Keratinocyte (primary cell): ENCODE measurements at regions not wholly inside any gene's neighbourhood (a gene's known extent, or its start where the extent isn't known, plus 50 kb on each side); places are given as distances from the start of the nearest gene placed in this dataset.

Source experiments
- EZH2 ChIP-seq: IDR thresholded peaks from one replicate; pipeline ENCODE4 v1.6.1; 2012; ENCODE audit warnings: inconsistent platforms, mild to moderate bottlenecking, low read length, moderate library complexity
- TF ChIP-seq, protein P1 (sequence below), 3 experiments: IDR thresholded peaks in 1 of 3; conservative IDR thresholded peaks in 1 of 3; optimal IDR thresholded peaks in 1 of 3; 2 replicates in 2 of 3; 3 replicates in 1 of 3; pipeline versions ENCODE3 to v1.5.1; 2011; ENCODE audit warnings: low read length in 3 of 3, mild to moderate bottlenecking in 3 of 3, moderate library complexity in 2 of 3, control low read depth in 1 of 3, inconsistent platforms in 1 of 3; ENCODE audit not compliant: insufficient read depth in 2 of 3; ENCODE audit errors: extremely low read depth in 1 of 3

- TF ChIP-seq, protein P1, sequence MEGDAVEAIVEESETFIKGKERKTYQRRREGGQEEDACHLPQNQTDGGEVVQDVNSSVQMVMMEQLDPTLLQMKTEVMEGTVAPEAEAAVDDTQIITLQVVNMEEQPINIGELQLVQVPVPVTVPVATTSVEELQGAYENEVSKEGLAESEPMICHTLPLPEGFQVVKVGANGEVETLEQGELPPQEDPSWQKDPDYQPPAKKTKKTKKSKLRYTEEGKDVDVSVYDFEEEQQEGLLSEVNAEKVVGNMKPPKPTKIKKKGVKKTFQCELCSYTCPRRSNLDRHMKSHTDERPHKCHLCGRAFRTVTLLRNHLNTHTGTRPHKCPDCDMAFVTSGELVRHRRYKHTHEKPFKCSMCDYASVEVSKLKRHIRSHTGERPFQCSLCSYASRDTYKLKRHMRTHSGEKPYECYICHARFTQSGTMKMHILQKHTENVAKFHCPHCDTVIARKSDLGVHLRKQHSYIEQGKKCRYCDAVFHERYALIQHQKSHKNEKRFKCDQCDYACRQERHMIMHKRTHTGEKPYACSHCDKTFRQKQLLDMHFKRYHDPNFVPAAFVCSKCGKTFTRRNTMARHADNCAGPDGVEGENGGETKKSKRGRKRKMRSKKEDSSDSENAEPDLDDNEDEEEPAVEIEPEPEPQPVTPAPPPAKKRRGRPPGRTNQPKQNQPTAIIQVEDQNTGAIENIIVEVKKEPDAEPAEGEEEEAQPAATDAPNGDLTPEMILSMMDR (optimal IDR thresholded peaks at IDR 0.05 in 1 of 3, IDR thresholded peaks at IDR 0.05 in 1 of 3, conservative IDR thresholded peaks at IDR 0.05 in 1 of 3; ENCODE audit: extremely low read depth in 1 of 3, insufficient read depth in 2 of 3, low read length in 3 of 3) = no peak
- no peak for TF ChIP-seq EZH2
Observed at GRCh38 chr16:54526087-54526486, 239.5 kb upstream of the IRX3 start.
